Lower leg skin (tissue), 3 donors: ENCODE measurements at regions not wholly inside any gene's neighbourhood (a gene's known extent, or its start where the extent isn't known, plus 50 kb on each side); places are given as distances from the start of the nearest gene placed in this dataset.

ENCODE experiments used
- CTCF ChIP-seq, 3 donors: fragments of 450-650 bp; IDR thresholded peaks; one replicate each; pipeline ENCODE4 v1.5.1; 2016; ENCODE audit warnings: antibody characterized with exemption in 3 of 3, mild to moderate bottlenecking in 3 of 3, moderate library complexity in 2 of 3
- POLR2A ChIP-seq, 2 donors: fragments of 450-650 bp; IDR thresholded peaks; one replicate each; pipeline ENCODE4 v1.6.1; 2016 to 2017; ENCODE audit warnings: antibody characterized with exemption in 2 of 2, mild to moderate bottlenecking in 1 of 2, moderate library complexity in 1 of 2

GRCh38 chr13:44323754-44324153, 49.9 kb upstream of the SERP2 start:
- no peak for TF ChIP-seq CTCF (IDR thresholded peaks at IDR 0.05)
- no peak for TF ChIP-seq POLR2A (IDR thresholded peaks at IDR 0.05)
